H1 (cell line): ENCODE measurements at regions not wholly inside any gene's neighbourhood (a gene's known extent, or its start where the extent isn't known, plus 50 kb on each side); places are given as distances from the start of the nearest gene placed in this dataset.
A peak's percentile ranks its signal among the peaks of the same experiment; 100 is the strongest.

ENCODE experiments used
- CTCF ChIA-PET: fragments of 300-600 bp; sonication (Branson Sonifier 250); formaldehyde crosslinking; loops from one replicate; lab custom pipeline; 2021; ENCODE audit not compliant: partially characterized antibody; lab: Charles Lee
- POLR2A ChIA-PET: fragments of 300-600 bp; sonication (Branson Sonifier 250); formaldehyde crosslinking; loops from one replicate; lab custom pipeline; 2021; ENCODE audit warnings: inconsistent platforms; ENCODE audit not compliant: partially characterized antibody; lab: Charles Lee
- DNase-seq, 2 experiments: peaks; one replicate each; pipeline versions ENCODE4 v3.0.0 to v3.0.0-alpha.2; 2010 to 2022; ENCODE audit warnings: low spot score in 2 of 2, low read depth in 1 of 2, mixed read lengths in 1 of 2
- FAIRE-seq: peaks from 2 replicates; lab custom pipeline; 2011; peaks lifted over from hg19 to GRCh38; lab: Jason Lieb, UNC
- H2AFZ ChIP-seq: 2 replicates; pipeline ENCODE4 v1.8.1; 2012; ENCODE audit warnings: low read length, inconsistent platforms
- H2AK5ac ChIP-seq: 2 replicates; pipeline ENCODE4 v1.6.1; 2013; ENCODE audit warnings: low read depth, low read length
- H2BK120ac ChIP-seq: replicated peaks from 2 replicates; pipeline ENCODE3; 2013; ENCODE audit warnings: low read depth, low read length, inconsistent platforms
- H2BK12ac ChIP-seq: 2 replicates; pipeline ENCODE4 v1.6.1; 2013; ENCODE audit warnings: low read depth, low read length
- H2BK15ac ChIP-seq: 2 replicates; pipeline ENCODE4 v1.6.1; 2013; ENCODE audit warnings: low read length
- H2BK20ac ChIP-seq: 2 replicates; pipeline ENCODE4 v1.6.1; 2013; ENCODE audit warnings: low read length
- H2BK5ac ChIP-seq: 2 replicates; pipeline ENCODE4 v1.6.1; 2013; ENCODE audit warnings: low read depth, low read length
- H3K14ac ChIP-seq: 2 replicates; pipeline ENCODE4 v1.6.1; 2013; ENCODE audit warnings: inconsistent platforms; ENCODE audit not compliant: insufficient read length
- H3K18ac ChIP-seq: 2 replicates; pipeline ENCODE4 v1.6.1; 2013; ENCODE audit warnings: low read length; ENCODE audit errors: extremely low read depth
- H3K23ac ChIP-seq: 2 replicates; pipeline ENCODE4 v1.6.1; 2013; ENCODE audit warnings: inconsistent platforms; ENCODE audit not compliant: insufficient read length
- H3K23me2 ChIP-seq: 2 replicates; pipeline ENCODE4 v1.6.1; 2013; ENCODE audit warnings: low read depth, low read length
- H3K27ac ChIP-seq: 2 replicates; pipeline ENCODE4 v1.6.1; 2011; ENCODE audit warnings: low read depth, low read length, inconsistent platforms
- H3K27me3 ChIP-seq, 4 experiments: replicated peaks in 1 of 4; 1 replicate in 1 of 4; 2 replicates in 3 of 4; pipeline versions ENCODE4 v1.6.1 to v1.8.1; 2011 to 2013; ENCODE audit warnings: low read length in 3 of 4, mild to moderate bottlenecking in 3 of 4, inconsistent platforms in 2 of 4, mixed read lengths in 2 of 4, moderate library complexity in 1 of 4; ENCODE audit not compliant: control insufficient read depth in 3 of 4, insufficient read depth in 3 of 4; ENCODE audit errors: extremely low read depth in 1 of 4
- H3K36me3 ChIP-seq, 4 experiments: 2 replicates each; pipeline versions ENCODE4 v1.6.1 to v1.8.1; 2011 to 2013; ENCODE audit warnings: mild to moderate bottlenecking in 4 of 4, low read length in 3 of 4, moderate library complexity in 2 of 4, control low read depth in 1 of 4, inconsistent platforms in 1 of 4; ENCODE audit not compliant: insufficient read depth in 4 of 4, control insufficient read depth in 2 of 4
- H3K4ac ChIP-seq: replicated peaks from 2 replicates; pipeline ENCODE3; 2013; ENCODE audit warnings: low read length, low read depth, mixed read lengths, inconsistent platforms; ENCODE audit not compliant: insufficient read length
- H3K4me1 ChIP-seq, 4 experiments: replicated peaks in 1 of 4; 1 replicate in 1 of 4; 2 replicates in 3 of 4; pipeline versions ENCODE4 v1.6.1 to v1.8.1; 2011 to 2013; ENCODE audit warnings: low read length in 3 of 4, inconsistent platforms in 2 of 4, mixed read lengths in 1 of 4; ENCODE audit not compliant: insufficient read depth in 4 of 4, control insufficient read depth in 3 of 4
- H3K4me2 ChIP-seq, 2 experiments: 2 replicates each; pipeline versions ENCODE4 v1.6.1 to v1.8.1; 2011 to 2013; ENCODE audit warnings: low read depth in 2 of 2, low read length in 2 of 2, control low read depth in 1 of 2, inconsistent platforms in 1 of 2, mild to moderate bottlenecking in 1 of 2; ENCODE audit not compliant: insufficient read depth in 1 of 2
- H3K4me3 ChIP-seq, 4 experiments: fragments of 200-600, 300-600 bp in 1 of 4; sonication (generic), shearing (Covaris generic), sonication (Bioruptor Twin) in 1 of 4; 2 replicates each; pipeline versions ENCODE4 v1.5.1 to v1.8.1; 2011 to 2016; ENCODE audit warnings: low read length in 4 of 4, low read depth in 3 of 4, control low read depth in 2 of 4, inconsistent platforms in 2 of 4, mild to moderate bottlenecking in 2 of 4, mixed read lengths in 1 of 4, moderate library complexity in 1 of 4; ENCODE audit not compliant: insufficient read depth in 2 of 4; ENCODE audit errors: extremely low read depth in 1 of 4
- H3K56ac ChIP-seq: replicated peaks from 2 replicates; pipeline ENCODE3; 2013; ENCODE audit warnings: low read depth, mild to moderate bottlenecking, mixed read lengths, low read length, inconsistent platforms; ENCODE audit not compliant: insufficient read length
- H3K79me1 ChIP-seq: 2 replicates; pipeline ENCODE4 v1.6.1; 2013; ENCODE audit warnings: low read depth, low read length, control low read depth
- H3K79me2 ChIP-seq, 2 experiments: 2 replicates each; pipeline versions ENCODE4 v1.6.1 to v1.8.1; 2012 to 2013; ENCODE audit warnings: low read length in 2 of 2, mild to moderate bottlenecking in 2 of 2, inconsistent platforms in 1 of 2; ENCODE audit not compliant: insufficient read depth in 2 of 2, control insufficient read depth in 1 of 2
- H3K9ac ChIP-seq, 4 experiments: replicated peaks in 1 of 4; 1 replicate in 1 of 4; 2 replicates in 3 of 4; pipeline versions ENCODE4 v1.6.1 to v1.8.1; 2011 to 2013; ENCODE audit warnings: low read depth in 3 of 4, low read length in 3 of 4, control low read depth in 2 of 4, mild to moderate bottlenecking in 2 of 4, moderate library complexity in 2 of 4, inconsistent platforms in 1 of 4; ENCODE audit errors: extremely low read depth in 1 of 4
- H3K9me3 ChIP-seq, 2 experiments: 2 replicates each; pipeline versions ENCODE4 v1.6.1 to v1.8.1; 2012 to 2013; ENCODE audit warnings: mild to moderate bottlenecking in 2 of 2, moderate library complexity in 2 of 2, control low read depth in 1 of 2, inconsistent platforms in 1 of 2, low read depth in 1 of 2, low read length in 1 of 2, mixed read lengths in 1 of 2; ENCODE audit not compliant: insufficient read depth in 2 of 2
- H4K20me1 ChIP-seq, 2 experiments: replicated peaks in 1 of 2; 2 replicates each; pipeline versions ENCODE3 to v1.8.1; 2011 to 2013; ENCODE audit warnings: inconsistent platforms in 2 of 2, low read length in 2 of 2, mild to moderate bottlenecking in 1 of 2; ENCODE audit not compliant: insufficient read depth in 2 of 2, control insufficient read depth in 1 of 2
- H4K5ac ChIP-seq: 2 replicates; pipeline ENCODE4 v1.6.1; 2013; ENCODE audit warnings: low read length, low read depth, mixed read lengths, inconsistent platforms; ENCODE audit not compliant: insufficient read length
- H4K8ac ChIP-seq: 2 replicates; pipeline ENCODE4 v1.8.0; 2013; ENCODE audit warnings: mild to moderate bottlenecking, moderate library complexity, low read length, inconsistent platforms; ENCODE audit not compliant: insufficient read depth; ENCODE audit errors: extremely low read depth
- H4K91ac ChIP-seq: replicated peaks from 2 replicates; pipeline ENCODE3; 2013; ENCODE audit warnings: low read length, mixed read lengths, inconsistent platforms; ENCODE audit not compliant: insufficient read length
- CHD1 ChIP-seq: IDR thresholded peaks from 2 replicates; pipeline ENCODE4 v1.6.1; 2012; ENCODE audit warnings: low read depth, low read length, improper control_type of control experiment
- CHD2 ChIP-seq: IDR thresholded peaks from 2 replicates; pipeline ENCODE4 v1.6.1; 2012; ENCODE audit warnings: low read length, improper control_type of control experiment
- GABPA ChIP-seq: IDR thresholded peaks from 2 replicates; pipeline ENCODE4 v1.6.1; 2011; ENCODE audit warnings: mild to moderate bottlenecking, low read length, moderate library complexity, borderline replicate concordance; ENCODE audit not compliant: insufficient read depth
- HDAC2 ChIP-seq, 2 experiments: fragments of 300-600 bp in 1 of 2; sonication (generic) in 1 of 2; IDR thresholded peaks; 2 replicates each; pipeline ENCODE4 v1.6.1; 2011 to 2012; ENCODE audit warnings: low read depth in 2 of 2, low read length in 2 of 2, mild to moderate bottlenecking in 2 of 2, moderate library complexity in 2 of 2, borderline replicate concordance in 1 of 2, inconsistent platforms in 1 of 2
- HDAC6 ChIP-seq: IDR thresholded peaks from one replicate; pipeline ENCODE4 v1.7.1; 2012; ENCODE audit warnings: low read depth, mild to moderate bottlenecking, inconsistent platforms, low read length, moderate library complexity
- KDM1A ChIP-seq: fragments of 200-600, 300-600 bp; sonication (generic); IDR thresholded peaks from 2 replicates; pipeline ENCODE4 v1.7.1; 2016; ENCODE audit warnings: mild to moderate bottlenecking, low read length, borderline replicate concordance
- RXRA ChIP-seq: IDR thresholded peaks from 2 replicates; pipeline ENCODE4 v1.6.1; 2011; ENCODE audit warnings: low read depth, mild to moderate bottlenecking, low read length, moderate library complexity; ENCODE audit not compliant: insufficient read depth
- SIN3A ChIP-seq, 2 experiments: IDR thresholded peaks in 1 of 2; conservative IDR thresholded peaks in 1 of 2; 2 replicates each; pipeline ENCODE4 v1.6.1; 2011 to 2012; ENCODE audit warnings: low read length in 2 of 2, improper control_type of control experiment in 1 of 2, low read depth in 1 of 2, mild to moderate bottlenecking in 1 of 2
- TAF1 ChIP-seq: IDR thresholded peaks from 2 replicates; pipeline ENCODE4 v1.6.1; 2011; ENCODE audit warnings: mild to moderate bottlenecking, low read depth, low read length
- YY1 ChIP-seq: IDR thresholded peaks from 2 replicates; pipeline ENCODE4 v1.6.1; 2011; ENCODE audit warnings: low read depth, mild to moderate bottlenecking, low read length
- WGBS, 2 experiments: shearing (Covaris generic) in 1 of 2; methylation state at CpG; one replicate each; pipeline versions ENCODE4 v1.1.6 to v1.1.7; 2013 to 2015; ENCODE audit warnings: low lambda C conversion rate in 2 of 2, mixed read lengths in 2 of 2, inconsistent platforms in 1 of 2, low coverage in 1 of 2, missing lambda C conversion rate in 1 of 2; ENCODE audit not compliant: insufficient replicate concordance in 2 of 2, insufficient coverage in 1 of 2, insufficient read length in 1 of 2; ENCODE audit errors: extremely low coverage in 1 of 2, missing lambda C conversion rate in 1 of 2; 5-methylcytosine and 5-hydroxymethylcytosine counted together
- TF ChIP-seq, protein P1 (sequence below): IDR thresholded peaks from 2 replicates; pipeline ENCODE4 v1.6.1; 2012; ENCODE audit warnings: low read length, inconsistent platforms

DNA sequence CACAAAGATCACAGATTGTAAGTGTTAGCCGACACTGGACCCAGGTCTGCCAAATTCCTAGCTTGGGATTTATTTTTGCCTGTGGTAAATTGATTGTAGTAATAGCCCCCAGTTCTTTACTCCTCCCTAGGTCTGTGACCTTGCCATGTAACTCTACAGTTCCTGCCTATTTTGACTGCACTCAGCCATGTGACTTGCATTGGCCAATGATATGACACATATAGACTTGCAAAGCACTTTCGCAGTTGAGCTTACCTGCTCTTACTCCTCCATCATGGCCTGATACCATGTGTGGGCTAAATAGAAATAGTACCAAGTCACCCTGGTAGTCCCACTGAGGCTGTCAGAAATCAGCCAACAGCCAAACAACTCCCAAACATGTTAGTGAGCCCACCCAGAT lies 240.3 kb downstream of the DUSP6 start:
- H3K4me3 ChIP-seq, result no peak overlapping the region
- H3K14ac ChIP-seq, result no peak overlapping the region
- H3K79me1 ChIP-seq, result no peaks in the 10 kb centered on the region
- no peaks in the 10 kb centered on the region for H3K79me2 ChIP-seq
- CTCF ChIA-PET, result interaction anchor here (0.9 to 1.9 kb wide), 3 partner anchors 25 to 61 kb away, joined by 3 to 7 read pairs (median 5); no protein-coding TSS in a partner anchor
- no peak overlapping the region for H4K5ac ChIP-seq
- H2BK120ac ChIP-seq, result no peak overlapping the region
- no peak overlapping the region for H2BK12ac ChIP-seq
- no peak overlapping the region for H2BK15ac ChIP-seq
- H4K20me1 ChIP-seq, result no peaks in the 10 kb centered on the region
- peaks cover 0 to 3% (median 0%) of the 10 kb centered on the region in 4 experiments; a peak in 1 of 7 replicates for H3K4me1 ChIP-seq
- H3K36me3 ChIP-seq, result no peaks in the 10 kb centered on the region
- WGBS, 2 experiments, result 88% methylated on average over 2 of the region's 2 CpGs; no CpG with 5 or more reads in 1 of the 2 experiments
- H2AK5ac ChIP-seq, result no peak overlapping the region
- no peak overlapping the region for H4K8ac ChIP-seq
- H3K56ac ChIP-seq, result no peak overlapping the region
- no peak overlapping the region for H4K91ac ChIP-seq
- FAIRE-seq (no peak), DNase-seq (no peak)
- H3K9me3 ChIP-seq, result no peaks in the 10 kb centered on the region
- H2BK5ac ChIP-seq, result no peak overlapping the region
- no peak overlapping the region for H3K4me2 ChIP-seq
- H3K9ac ChIP-seq, result no peak overlapping the region
- no peaks in the 10 kb centered on the region for H3K27me3 ChIP-seq
- no peak overlapping the region for H3K4ac ChIP-seq
- no peak overlapping the region for H3K23ac ChIP-seq
- no peak overlapping the region for H3K18ac ChIP-seq
- H3K27ac ChIP-seq, result no peak overlapping the region
- H3K23me2 ChIP-seq, result no peaks in the 10 kb centered on the region
- POLR2A ChIA-PET, result no interaction called here
- H2BK20ac ChIP-seq, result no peak overlapping the region
- H2AFZ ChIP-seq, result peak overlapping the region; percentile 68; the same call in 1 of the 2 replicates
- no peak for TF ChIP-seq TAF1
- TF ChIP-seq, protein P1, sequence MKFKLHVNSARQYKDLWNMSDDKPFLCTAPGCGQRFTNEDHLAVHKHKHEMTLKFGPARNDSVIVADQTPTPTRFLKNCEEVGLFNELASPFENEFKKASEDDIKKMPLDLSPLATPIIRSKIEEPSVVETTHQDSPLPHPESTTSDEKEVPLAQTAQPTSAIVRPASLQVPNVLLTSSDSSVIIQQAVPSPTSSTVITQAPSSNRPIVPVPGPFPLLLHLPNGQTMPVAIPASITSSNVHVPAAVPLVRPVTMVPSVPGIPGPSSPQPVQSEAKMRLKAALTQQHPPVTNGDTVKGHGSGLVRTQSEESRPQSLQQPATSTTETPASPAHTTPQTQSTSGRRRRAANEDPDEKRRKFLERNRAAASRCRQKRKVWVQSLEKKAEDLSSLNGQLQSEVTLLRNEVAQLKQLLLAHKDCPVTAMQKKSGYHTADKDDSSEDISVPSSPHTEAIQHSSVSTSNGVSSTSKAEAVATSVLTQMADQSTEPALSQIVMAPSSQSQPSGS, result no peak
- TF ChIP-seq CHD2, result no peak
- no peak for TF ChIP-seq YY1
- no peak for TF ChIP-seq SIN3A (conservative IDR thresholded peaks at IDR 0.05 in 1 of 2, IDR thresholded peaks at IDR 0.05 in 1 of 2; ENCODE audit: low read depth in 1 of 2, low read length in 2 of 2)
- no peak for TF ChIP-seq CHD1
- no peak for TF ChIP-seq HDAC2 (IDR thresholded peaks at IDR 0.05; ENCODE audit: borderline replicate concordance in 1 of 2, low read depth in 2 of 2, low read length in 2 of 2)
- TF ChIP-seq GABPA, result no peak
- TF ChIP-seq KDM1A, result no peak
- TF ChIP-seq RXRA, result no peak
- no peak for TF ChIP-seq HDAC6
